Pancreas (tissue), 10 donors: ENCODE measurements at regions not wholly inside any gene's neighbourhood (a gene's known extent, or its start where the extent isn't known, plus 50 kb on each side); places are given as distances from the start of the nearest gene placed in this dataset.

Experiments
- ATAC-seq, 4 donors: fragments of 200-7000 bp; cut with Tn5 transposase; one replicate each; pipeline versions ENCODE4 v1.8.0 to v1.9.1; 2020; ENCODE audit warnings: mild to moderate bottlenecking in 4 of 4, moderate library complexity in 4 of 4
- DNase-seq, 6 donors: peaks; one replicate each; pipeline ENCODE4 v3.0.0-alpha.2; 2020
- FAIRE-seq: peaks from 2 replicates; lab custom pipeline; 2012; peaks lifted over from hg19 to GRCh38; lab: Jason Lieb, UNC
- H3K27ac ChIP-seq, 4 donors: fragments of 200-600 bp; sonication (generic); 1 replicate in 3 of 4; 2 replicates in 1 of 4; pipeline versions ENCODE4 v1.5.0 to v1.8.0; 2020
- H3K27me3 ChIP-seq, 4 donors: fragments of 200-600 bp; one replicate each; pipeline ENCODE4 v1.8.0; 2021
- H3K36me3 ChIP-seq, 3 donors: fragments of 200-600 bp; sonication (generic) in 1 of 3; one replicate each; pipeline versions ENCODE4 v1.5.0 to v1.8.0; 2020 to 2021
- H3K4me1 ChIP-seq, 3 donors: fragments of 200-600 bp; one replicate each; pipeline ENCODE4 v1.8.0; 2021
- H3K4me3 ChIP-seq, 4 donors: fragments of 200-600 bp; sonication (generic) in 2 of 4; one replicate each; pipeline versions ENCODE4 v1.5.0 to v1.8.0; 2020 to 2021
- H3K9me3 ChIP-seq, 4 donors: fragments of 200-600 bp; one replicate each; pipeline ENCODE4 v1.8.0; 2021
- CTCF ChIP-seq, 4 donors: fragments of 200-600 bp; sonication (generic) in 3 of 4; IDR thresholded peaks; one replicate each; pipeline versions ENCODE4 v1.5.0 to v1.8.0; 2021; ENCODE audit warnings: antibody characterized with exemption in 4 of 4
- WGBS, 2 donors: extraction: QIAGEN DNeasy Blood & Tissue Kit; methylation state at CpG; one replicate each; pipeline ENCODE4 v1.1.7; 2013; 5-methylcytosine and 5-hydroxymethylcytosine counted together
- intact Hi-C, 3 donors: fragments of 100-400 bp; cut with DNase I; formaldehyde crosslinking; loops; one replicate each; pipeline versions ENCODE4 v1.11.1 to v1.14.2; 2022
- donor health status: healthy with polysubstance abuse.
- donor health status: DM: no; HTN: no; CAD: no; lungs with moderate emphysema.
- donor health status: DM: no; HTN: no; CAD: no.
- donor health status: control.
- donor health status: control.
- donor health status: Bipolar disorder and iron deficiency.
- donor health status: DM: yes; HTN: yes; CAD: no.
- donor health status: DM: no; HTN: no; CAD: no.
- donor health status: DM: no; HTN: no; CAD: no.
- donor health status: DM: yes; HTN: yes; CAD: no.

GRCh38 chr5:104774372-104774771, 1211.8 kb upstream of the NUDT12 start:
- no peaks in the 10 kb centered on the region for H3K36me3 ChIP-seq
- 73 to 85% methylated on average over 8 of the region's 8 CpGs for WGBS, 2 donors
- H3K4me1 ChIP-seq: no peaks in the 10 kb centered on the region
- H3K27ac ChIP-seq: no peak overlapping the region
- DNase-seq: peak in 1 of 6 donors; percentile 8
- no peaks in the 10 kb centered on the region for H3K27me3 ChIP-seq
- FAIRE-seq: no peak
- intact Hi-C loops: no loop called here
- H3K9me3 ChIP-seq: no peaks in the 10 kb centered on the region
- no peak for TF ChIP-seq CTCF (IDR thresholded peaks at IDR 0.05)
- ATAC-seq: no peak
- no peak overlapping the region for H3K4me3 ChIP-seq

- no peaks in the 10 kb centered on the region for H3K36me3 ChIP-seq
- no peak overlapping the region for H3K27ac ChIP-seq
- no peak overlapping the region for H3K4me3 ChIP-seq
- H3K27me3 ChIP-seq: no peaks in the 10 kb centered on the region
- intact Hi-C loops: no loop called here
- FAIRE-seq (no peak), DNase-seq (no peak), ATAC-seq (no peak)
- H3K4me1 ChIP-seq: no peaks in the 10 kb centered on the region
- 85 to 94% methylated on average over 2 of the region's 2 CpGs for WGBS, 2 donors
- H3K9me3 ChIP-seq: no peaks in the 10 kb centered on the region
- no peak for TF ChIP-seq CTCF (IDR thresholded peaks at IDR 0.05)
Observed at GRCh38 chr5:104764197-104764596, 1201.6 kb upstream of the NUDT12 start.

DNA sequence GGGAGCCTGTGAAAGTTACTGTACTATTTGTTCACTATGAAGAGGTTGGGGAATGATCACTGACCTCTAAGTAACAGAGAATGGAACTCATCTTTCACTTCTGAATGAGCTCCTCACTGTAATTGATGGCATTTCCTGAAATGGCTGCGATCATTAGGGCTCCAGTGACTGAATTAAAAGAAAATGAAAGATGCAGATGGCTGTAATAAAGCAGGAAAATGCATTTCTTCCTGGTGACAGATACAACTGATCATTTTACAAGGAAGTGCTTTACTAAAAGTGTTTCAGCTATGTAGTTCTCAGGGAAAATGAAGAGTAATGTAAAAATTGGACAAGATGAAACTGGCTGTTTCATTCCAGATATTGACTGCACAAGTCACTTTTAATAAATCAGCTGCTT, 1200.6 kb upstream of the NUDT12 start:
- H3K27me3 ChIP-seq: no peaks in the 10 kb centered on the region
- H3K4me1 ChIP-seq: no peaks in the 10 kb centered on the region
- ATAC-seq: no peak
- H3K27ac ChIP-seq: no peak overlapping the region
- no peak overlapping the region for H3K4me3 ChIP-seq
- FAIRE-seq: no peak
- no peak for TF ChIP-seq CTCF (IDR thresholded peaks at IDR 0.05)
- intact Hi-C loops: no loop called here
- WGBS, 2 donors: 49 to 66% methylated on average over 1 of the region's 1 CpG
- H3K9me3 ChIP-seq: no peaks in the 10 kb centered on the region
- no peak for DNase-seq
- no peaks in the 10 kb centered on the region for H3K36me3 ChIP-seq

GRCh38 chr5:104757915-104758314, 1195.3 kb upstream of the NUDT12 start:
- intact Hi-C loops: no loop called here
- H3K9me3 ChIP-seq: no peaks in the 10 kb centered on the region
- H3K27me3 ChIP-seq: no peaks in the 10 kb centered on the region
- FAIRE-seq (peak; percentile 13), DNase-seq (no peak), ATAC-seq (no peak)
- no peaks in the 10 kb centered on the region for H3K36me3 ChIP-seq
- no peaks in the 10 kb centered on the region for H3K4me1 ChIP-seq
- H3K27ac ChIP-seq: no peak overlapping the region
- H3K4me3 ChIP-seq: no peak overlapping the region
- WGBS, 2 donors: 82 to 89% methylated on average over 1 of the region's 1 CpG
- TF ChIP-seq CTCF (IDR thresholded peaks at IDR 0.05): no peak

DNA sequence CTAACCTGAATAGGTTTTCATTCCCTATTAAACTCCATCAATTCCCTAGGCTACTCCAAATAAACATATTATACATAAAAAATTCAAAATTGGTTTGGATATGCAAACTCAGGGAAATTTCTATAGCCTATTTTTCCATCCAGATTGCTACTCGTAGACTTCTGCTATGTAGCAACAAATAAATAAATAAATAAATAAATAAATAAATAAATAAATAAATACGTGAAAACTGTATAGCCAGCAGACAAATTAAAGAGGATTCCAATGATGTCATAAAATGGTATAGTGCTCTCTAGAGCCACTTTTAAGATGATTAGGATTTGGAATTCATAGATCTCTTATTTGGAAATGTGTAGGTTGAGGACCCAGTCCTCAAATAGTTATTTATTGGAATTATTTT, 1193.2 kb upstream of the NUDT12 start:
- 61 to 76% methylated on average over 2 of the region's 2 CpGs for WGBS, 2 donors
- no peak for DNase-seq
- ATAC-seq: no peak
- Histone ChIP-seq H3K27ac (no peak overlapping the region), H3K27me3 (no peaks in the 10 kb centered on the region), H3K9me3 (no peaks in the 10 kb centered on the region), H3K4me3 (no peak overlapping the region), H3K36me3 (no peaks in the 10 kb centered on the region), H3K4me1 (no peaks in the 10 kb centered on the region)
- TF ChIP-seq CTCF (IDR thresholded peaks at IDR 0.05): no peak
- no peak for FAIRE-seq
- intact Hi-C loops: no loop called here
